ENCODE measurements at regions not wholly inside any gene's neighbourhood (a gene's known extent, or its start where the extent isn't known, plus 50 kb on each side); places are given as distances from the start of the nearest gene placed in this dataset.

DNA sequence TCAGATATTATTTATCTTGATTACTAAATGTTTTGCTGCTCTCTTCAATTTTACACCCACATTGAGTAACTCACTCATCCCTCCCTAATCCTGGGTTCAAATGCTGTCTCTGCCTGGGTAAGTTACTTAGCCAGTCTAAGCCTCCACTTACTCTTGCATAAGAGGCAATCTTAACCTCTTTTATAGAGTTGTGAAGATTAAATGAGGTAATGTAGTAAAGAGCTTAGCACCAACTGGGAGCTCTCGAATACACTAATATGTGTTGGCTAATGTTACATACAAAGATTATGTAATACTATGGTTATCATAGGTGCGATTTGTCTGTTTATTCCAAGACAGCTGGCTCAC lies 134.4 kb upstream of the STMND1 start:
- no peaks in the 10 kb centered on the region for H3K27me3 ChIP-seq
- no peaks in the 10 kb centered on the region for H4K20me1 ChIP-seq
- no peak for TF ChIP-seq Cebpa-rat (IDR thresholded peaks at IDR 0.05)
- H3K27ac ChIP-seq: no peak overlapping the region
- no peaks in the 10 kb centered on the region for H3K4me1 ChIP-seq
- no peak overlapping the region for H3K4me3 ChIP-seq
- H3K36me3 ChIP-seq: no peaks in the 10 kb centered on the region
- no peak overlapping the region for H3K9ac ChIP-seq
- H3K4me2 ChIP-seq: no peak overlapping the region
- no peaks in the 10 kb centered on the region for H3K9me3 ChIP-seq

DNA sequence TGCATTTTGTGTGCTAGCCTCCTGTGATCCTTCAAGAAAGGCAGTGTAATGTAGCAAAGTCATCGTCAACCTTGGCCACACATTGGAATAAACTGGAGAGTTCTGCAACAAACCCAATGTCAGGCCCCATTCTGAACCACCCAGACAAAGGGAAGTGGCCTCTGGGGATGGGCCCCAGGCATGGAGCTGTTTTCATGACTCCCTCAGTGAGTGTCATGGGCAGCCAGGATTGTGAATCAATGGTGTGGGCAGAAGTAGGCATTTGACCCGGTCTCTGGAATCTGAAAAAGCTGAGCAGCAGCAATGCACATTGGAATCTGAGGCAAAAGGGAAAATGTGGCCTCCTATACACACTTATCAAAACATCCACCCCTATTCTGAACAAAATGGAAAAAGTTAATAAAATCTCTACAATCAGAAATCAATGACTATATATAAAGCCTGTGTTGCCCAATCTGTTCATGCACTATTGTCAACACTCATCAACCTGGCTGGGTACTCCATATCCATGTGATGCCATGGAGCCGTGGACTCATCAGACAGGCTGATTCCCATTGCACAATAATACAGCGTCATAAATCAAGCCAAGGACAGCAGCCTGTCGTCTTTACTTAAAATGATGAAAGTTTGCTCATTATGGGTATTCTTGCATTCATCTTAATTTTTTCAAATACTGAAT lies 134.9 kb upstream of the STMND1 start:
- Histone ChIP-seq H3K9me3 (no peaks in the 10 kb centered on the region), H4K20me1 (no peaks in the 10 kb centered on the region), H3K27ac (no peak overlapping the region), H3K4me3 (no peak overlapping the region), H3K27me3 (no peaks in the 10 kb centered on the region), H3K4me2 (no peak overlapping the region), H3K4me1 (no peaks in the 10 kb centered on the region), H3K9ac (no peak overlapping the region), H3K36me3 (no peaks in the 10 kb centered on the region)
- TF ChIP-seq Cebpa-rat (IDR thresholded peaks at IDR 0.05): no peak

GRCh38 chr6:16965689-16966088 lies 136.2 kb upstream of the STMND1 start:
- H3K36me3 ChIP-seq: no peaks in the 10 kb centered on the region
- no peaks in the 10 kb centered on the region for H3K4me1 ChIP-seq
- H3K27me3 ChIP-seq: no peaks in the 10 kb centered on the region
- H3K9ac ChIP-seq: no peak overlapping the region
- no peaks in the 10 kb centered on the region for H4K20me1 ChIP-seq
- no peak overlapping the region for H3K4me3 ChIP-seq
- H3K9me3 ChIP-seq: no peaks in the 10 kb centered on the region
- no peak overlapping the region for H3K4me2 ChIP-seq
- no peak overlapping the region for H3K27ac ChIP-seq
- TF ChIP-seq Cebpa-rat (IDR thresholded peaks at IDR 0.05): no peak

- Histone ChIP-seq H4K20me1 (no peaks in the 10 kb centered on the region), H3K9ac (no peak overlapping the region), H3K27me3 (no peaks in the 10 kb centered on the region), H3K36me3 (no peaks in the 10 kb centered on the region), H3K4me1 (no peaks in the 10 kb centered on the region), H3K4me2 (no peak overlapping the region), H3K27ac (no peak overlapping the region), H3K4me3 (no peak overlapping the region), H3K9me3 (no peaks in the 10 kb centered on the region)
- TF ChIP-seq Cebpa-rat (IDR thresholded peaks at IDR 0.05): no peak
Measured at GRCh38 chr6:16964553-16965499, 137.0 kb upstream of the STMND1 start.

DNA sequence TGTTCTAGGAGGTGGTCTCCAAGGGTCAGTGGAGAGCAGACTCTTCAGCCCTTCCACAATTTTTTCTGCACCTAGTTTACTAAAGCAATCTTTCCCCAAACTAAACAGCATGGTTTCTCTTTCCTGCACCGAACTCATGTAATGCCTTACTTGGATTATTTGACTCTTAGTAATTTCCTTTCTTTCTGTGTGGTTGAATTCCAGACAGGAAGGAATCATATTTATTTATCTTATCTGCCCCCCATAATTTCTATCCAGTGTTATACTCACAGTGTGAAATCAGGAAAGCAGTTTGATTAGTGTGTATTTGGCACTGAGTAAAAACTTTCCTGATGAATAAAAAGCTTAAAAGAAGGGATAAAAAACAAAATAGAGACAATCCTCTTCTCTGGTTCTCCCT lies 140.3 kb upstream of the STMND1 start:
- no peaks in the 10 kb centered on the region for H3K4me1 ChIP-seq
- H3K27me3 ChIP-seq: no peaks in the 10 kb centered on the region
- no peak overlapping the region for H3K4me2 ChIP-seq
- no peak overlapping the region for H3K9ac ChIP-seq
- H3K9me3 ChIP-seq: no peaks in the 10 kb centered on the region
- no peak overlapping the region for H3K27ac ChIP-seq
- H4K20me1 ChIP-seq: no peaks in the 10 kb centered on the region
- TF ChIP-seq Cebpa-rat (IDR thresholded peaks at IDR 0.05): no peak
- H3K36me3 ChIP-seq: no peaks in the 10 kb centered on the region
- H3K4me3 ChIP-seq: no peak overlapping the region

DNA sequence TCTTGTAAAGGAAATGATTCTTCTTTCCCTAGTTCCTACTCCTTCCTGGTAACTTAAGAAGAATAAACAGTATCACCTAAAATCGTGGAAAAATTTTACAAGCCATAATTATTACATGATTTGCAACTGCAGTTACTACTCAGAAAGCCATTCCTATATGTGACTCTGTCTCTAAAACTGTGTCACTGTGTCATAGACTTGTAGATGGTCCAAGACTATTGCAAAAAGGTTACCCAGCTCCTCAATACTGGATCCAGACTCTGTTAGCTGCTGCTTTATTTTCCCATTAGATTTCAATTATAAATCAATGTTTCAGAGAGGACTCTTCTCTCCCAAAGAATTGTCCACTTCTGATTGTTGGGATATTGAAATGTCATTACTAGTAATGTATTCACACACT lies 142.1 kb upstream of the STMND1 start:
- H3K9ac ChIP-seq: no peak overlapping the region
- H3K27ac ChIP-seq: no peak overlapping the region
- no peak for TF ChIP-seq Cebpa-rat (IDR thresholded peaks at IDR 0.05)
- H3K4me2 ChIP-seq: no peak overlapping the region
- H3K36me3 ChIP-seq: no peaks in the 10 kb centered on the region
- H3K4me1 ChIP-seq: no peaks in the 10 kb centered on the region
- H3K27me3 ChIP-seq: no peaks in the 10 kb centered on the region
- no peak overlapping the region for H3K4me3 ChIP-seq
- no peaks in the 10 kb centered on the region for H4K20me1 ChIP-seq
- no peaks in the 10 kb centered on the region for H3K9me3 ChIP-seq

- H3K4me1 ChIP-seq: no peaks in the 10 kb centered on the region
- H3K27ac ChIP-seq: no peak overlapping the region
- no peak overlapping the region for H3K9ac ChIP-seq
- no peak for TF ChIP-seq Cebpa-rat (IDR thresholded peaks at IDR 0.05)
- no peaks in the 10 kb centered on the region for H3K9me3 ChIP-seq
- no peaks in the 10 kb centered on the region for H3K36me3 ChIP-seq
- H3K4me2 ChIP-seq: no peak overlapping the region
- no peaks in the 10 kb centered on the region for H3K27me3 ChIP-seq
- no peaks in the 10 kb centered on the region for H4K20me1 ChIP-seq
- H3K4me3 ChIP-seq: no peak overlapping the region
Measured at GRCh38 chr6:16956361-16956760, 145.5 kb upstream of the STMND1 start.

- Histone ChIP-seq H3K27me3 (no peaks in the 10 kb centered on the region), H4K20me1 (no peaks in the 10 kb centered on the region), H3K4me1 (no peaks in the 10 kb centered on the region), H3K4me2 (no peak overlapping the region), H3K27ac (no peak overlapping the region), H3K9me3 (no peaks in the 10 kb centered on the region), H3K4me3 (no peak overlapping the region), H3K9ac (no peak overlapping the region), H3K36me3 (no peaks in the 10 kb centered on the region)
- no peak for TF ChIP-seq Cebpa-rat (IDR thresholded peaks at IDR 0.05)
Measured at GRCh38 chr6:16955899-16956298, 146.0 kb upstream of the STMND1 start.

GRCh38 chr6:16953905-16954304 lies 147.9 kb upstream of the STMND1 start:
- H3K27me3 ChIP-seq: no peaks in the 10 kb centered on the region

DNA sequence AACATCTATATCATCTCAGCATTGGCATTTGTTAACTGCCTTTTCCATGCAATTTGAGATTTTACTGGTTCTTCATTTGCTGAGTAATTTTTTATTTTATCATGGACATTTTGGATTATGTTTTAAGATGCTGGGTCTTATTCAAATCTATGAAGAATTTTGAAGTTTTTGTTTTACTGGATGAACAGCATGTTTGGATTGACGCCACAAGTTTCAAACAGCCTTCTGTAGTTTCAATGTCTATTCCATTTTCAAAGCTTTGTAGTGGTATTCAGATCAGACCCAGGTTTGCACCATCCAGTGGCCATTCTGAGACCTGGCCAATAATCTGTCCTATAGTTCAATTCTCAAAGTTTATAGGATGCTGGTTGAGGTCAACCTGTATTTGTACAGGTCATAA lies 148.4 kb upstream of the STMND1 start:
- H3K4me2 ChIP-seq: no peak overlapping the region
- peaks cover 11% of the 10 kb centered on the region for H3K4me1 ChIP-seq

More at GRCh38 chr6:16953905-16954304, 147.9 kb upstream of the STMND1 start:
- Histone ChIP-seq H3K9ac (no peak overlapping the region), H3K36me3 (no peaks in the 10 kb centered on the region), H4K20me1 (no peaks in the 10 kb centered on the region), H3K4me2 (no peak overlapping the region), H3K4me3 (no peak overlapping the region), H3K9me3 (no peaks in the 10 kb centered on the region), H3K27ac (no peak overlapping the region), H3K4me1 (peaks cover 11% of the 10 kb centered on the region)
- TF ChIP-seq Cebpa-rat (IDR thresholded peaks at IDR 0.05): no peak

More for the DNA sequence above, 148.4 kb upstream of the STMND1 start:
- no peaks in the 10 kb centered on the region for H3K9me3 ChIP-seq
- no peak overlapping the region for H3K9ac ChIP-seq
- H4K20me1 ChIP-seq: no peaks in the 10 kb centered on the region
- TF ChIP-seq Cebpa-rat (IDR thresholded peaks at IDR 0.05): no peak
- H3K36me3 ChIP-seq: no peaks in the 10 kb centered on the region
- no peaks in the 10 kb centered on the region for H3K27me3 ChIP-seq
- H3K4me3 ChIP-seq: no peak overlapping the region
- H3K27ac ChIP-seq: no peak overlapping the region

Data from BLaER1 (cell line).